Left renal pelvis (tissue), 4 donors: ENCODE measurements at regions not wholly inside any gene's neighbourhood (a gene's known extent, or its start where the extent isn't known, plus 50 kb on each side); places are given as distances from the start of the nearest gene placed in this dataset.
"Not testable (repeated sequence)": the region's sequence is repeated elsewhere in the genome, so short reads cannot be mapped to it uniquely, and the experiment has no call there.

ENCODE experiments used
- DNase-seq, 4 donors: peaks; one replicate each; pipeline ENCODE4 v3.0.0-alpha.2; 2013; ENCODE audit warnings: low read depth in 4 of 4, low spot score in 3 of 4

- DNase-seq, result not testable (repeated sequence)
Measured at GRCh38 chr1:146381196-146381595, 152.4 kb upstream of the NOTCH2NLA start.

DNA sequence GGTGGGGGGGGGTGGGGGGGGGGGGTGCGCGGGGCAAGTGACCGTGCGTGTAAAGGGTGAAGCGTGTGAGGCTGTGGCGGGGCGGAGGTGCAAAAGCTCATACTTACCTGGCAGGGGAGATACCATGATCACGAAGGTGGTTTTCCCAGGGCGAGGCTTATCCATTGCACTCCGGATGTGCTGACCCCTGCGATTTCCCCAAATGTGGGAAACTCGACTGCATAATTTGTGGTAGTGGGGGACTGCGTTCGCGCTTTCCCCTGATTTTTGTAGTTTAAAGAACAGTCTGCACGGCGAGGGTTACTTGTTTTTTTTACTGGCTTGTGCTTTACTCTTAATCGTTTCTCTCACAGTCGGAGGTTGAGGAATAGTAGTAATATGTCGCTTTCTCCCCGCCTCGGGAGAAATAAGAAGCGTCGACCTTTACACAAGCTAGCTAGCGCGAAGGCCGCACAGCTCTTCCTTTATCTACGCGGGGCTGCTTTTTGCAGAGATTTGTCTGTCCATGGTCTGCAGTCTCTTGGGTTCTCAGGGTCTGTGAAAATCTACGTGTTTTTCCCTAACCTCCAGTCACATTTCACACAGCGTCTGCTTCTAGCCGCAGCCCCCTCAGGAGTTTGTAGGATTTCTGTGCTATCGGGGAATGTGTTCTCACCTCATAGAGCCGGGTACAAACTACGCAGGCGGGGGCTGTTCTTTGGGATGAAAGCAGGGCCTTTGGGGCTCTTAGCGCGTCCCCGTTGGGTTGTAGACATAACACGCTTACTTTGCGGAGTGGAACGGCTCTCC, 148.1 kb upstream of the NOTCH2NLA start:
- peak; percentile 72 to 91 (median 79) for DNase-seq

- peak in 3 of 4 donors; percentile 41 to 51 (median 47) for DNase-seq
Measured at GRCh38 chr1:146376309-146376707, 147.5 kb upstream of the NOTCH2NLA start.

DNA sequence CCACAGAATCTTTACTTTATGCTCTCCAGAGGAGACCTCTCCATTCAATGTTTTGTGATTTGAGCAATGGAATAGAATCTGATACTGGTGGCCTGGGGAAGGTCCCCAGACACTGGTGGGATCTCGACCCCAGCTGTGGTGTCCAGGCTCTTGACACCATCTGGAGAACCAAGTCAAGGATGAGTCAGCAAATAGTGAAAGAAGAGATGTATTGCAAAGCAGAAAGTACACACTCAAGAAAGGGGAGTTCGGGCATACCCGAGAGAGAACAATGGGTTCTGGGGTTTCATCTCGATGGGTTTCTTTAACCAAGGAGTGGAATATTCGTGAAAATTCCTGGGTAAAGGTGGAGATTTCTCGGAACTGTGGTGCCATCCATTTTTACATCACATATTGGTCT, 146.3 kb upstream of the NOTCH2NLA start:
- not testable (repeated sequence) for DNase-seq

DNA sequence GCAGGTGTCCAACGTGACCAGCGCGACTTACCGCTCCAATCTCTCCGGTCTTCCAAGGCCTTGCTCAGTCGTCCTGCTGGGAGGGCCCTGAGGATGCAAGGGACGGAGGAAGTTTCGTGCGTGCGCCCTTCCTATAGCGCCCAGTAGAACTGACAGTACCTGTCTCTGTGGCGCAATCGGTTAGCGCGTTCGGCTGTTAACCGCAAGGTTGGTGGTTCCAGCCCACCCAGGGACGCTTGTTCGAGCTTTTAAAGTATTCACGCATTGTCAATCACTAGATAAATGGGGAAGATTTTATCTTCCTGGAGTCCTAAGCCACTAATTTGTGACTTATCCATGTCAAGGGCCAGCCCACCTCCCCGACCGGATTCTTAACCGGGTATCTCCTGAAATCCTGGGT, 141.1 kb upstream of the NOTCH2NLA start:
- peak in 1 of 4 donors; percentile 6 for DNase-seq

- DNase-seq, result not testable (repeated sequence)
Measured at GRCh38 chr1:146355373-146355772, 126.6 kb upstream of the NOTCH2NLA start.

DNA sequence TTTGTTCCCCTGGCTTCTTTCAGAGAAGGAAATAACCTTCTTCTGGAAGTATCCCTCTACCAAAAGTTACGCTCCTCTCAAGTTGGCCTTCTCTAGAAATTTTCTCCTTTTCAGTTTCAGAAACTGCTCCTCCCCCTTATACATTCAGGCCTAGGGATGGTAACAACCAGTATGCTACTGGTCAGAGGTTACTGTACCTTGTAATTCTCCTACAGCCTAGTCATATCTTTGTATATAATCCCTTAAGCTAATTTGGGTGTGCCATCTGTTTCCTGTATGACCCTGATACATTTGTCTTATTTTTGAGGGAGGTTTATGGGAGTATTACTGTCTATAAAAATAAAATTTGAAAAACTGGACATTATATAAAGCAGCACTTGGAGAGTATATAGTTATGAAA, 98.0 kb upstream of the NOTCH2NLA start:
- not testable (repeated sequence) for DNase-seq

DNA sequence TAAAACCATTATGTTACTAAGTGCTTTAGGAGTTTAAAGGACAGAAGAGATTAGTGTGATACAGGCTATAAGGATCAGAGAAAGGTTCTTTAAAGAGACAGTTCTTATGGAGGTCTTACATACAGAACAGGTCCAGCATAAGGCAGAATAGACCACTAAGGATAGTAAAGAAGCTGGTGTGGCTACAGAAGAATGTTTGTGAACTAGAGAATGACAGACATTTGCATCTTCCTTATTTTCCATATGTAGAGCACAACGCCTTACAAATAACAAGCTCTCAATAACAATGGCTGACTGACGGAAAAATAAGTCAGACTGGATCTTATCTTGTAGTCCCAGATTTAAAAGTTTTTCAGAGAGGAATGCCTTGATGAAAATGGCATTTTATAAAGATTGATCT, 95.6 kb upstream of the NOTCH2NLA start:
- not testable (repeated sequence) for DNase-seq

DNA sequence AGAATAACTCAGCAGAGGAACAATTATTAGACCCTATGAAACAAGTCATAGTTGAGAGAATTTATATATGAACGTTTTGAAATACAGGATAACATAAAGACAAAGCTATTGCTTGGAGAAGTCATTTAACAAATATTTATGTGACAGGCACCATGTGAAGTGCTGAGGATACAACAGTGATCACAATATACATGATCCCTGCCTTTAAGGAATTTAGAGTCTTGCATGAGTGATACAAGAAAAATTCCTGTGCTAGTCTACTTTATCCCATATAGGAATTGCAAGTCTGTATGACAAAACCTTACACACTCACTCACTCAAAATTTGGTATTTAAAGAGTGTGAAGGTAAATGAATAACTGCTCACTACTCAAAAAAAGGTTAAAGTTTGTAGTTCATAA, 94.5 kb upstream of the NOTCH2NLA start:
- DNase-seq, result not testable (repeated sequence)

- not testable (repeated sequence) for DNase-seq
Measured at GRCh38 chr1:146322893-146323292, 94.1 kb upstream of the NOTCH2NLA start.

- DNase-seq, result not testable (repeated sequence)
Measured at GRCh38 chr1:146318715-146319114, 89.9 kb upstream of the NOTCH2NLA start.

DNA sequence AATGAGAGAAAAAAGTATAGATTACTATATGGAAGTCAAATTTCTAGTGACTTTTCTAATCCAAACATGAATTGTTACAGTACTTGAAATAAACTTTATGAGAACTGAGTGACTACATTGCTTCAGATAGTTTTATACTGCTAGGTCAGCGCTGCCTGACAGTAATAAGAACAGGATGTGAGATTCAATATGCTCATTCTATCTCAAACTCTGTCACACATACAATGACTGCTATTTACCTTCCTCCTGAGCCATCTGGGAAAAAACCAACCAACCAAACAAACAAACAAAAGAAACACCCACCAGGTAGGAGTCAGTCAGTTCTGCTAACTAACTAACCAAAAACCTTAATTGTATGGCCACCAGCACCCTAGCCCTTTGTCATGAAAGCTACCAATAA, 89.0 kb upstream of the NOTCH2NLA start:
- not testable (repeated sequence) for DNase-seq

- DNase-seq, result not testable (repeated sequence)
Measured at GRCh38 chr1:146314449-146315246, 85.8 kb upstream of the NOTCH2NLA start.

GRCh38 chr1:146310579-146310978, 81.8 kb upstream of the NOTCH2NLA start:
- DNase-seq, result not testable (repeated sequence)

GRCh38 chr1:146309427-146309826, 80.6 kb upstream of the NOTCH2NLA start:
- DNase-seq, result not testable (repeated sequence)

DNA sequence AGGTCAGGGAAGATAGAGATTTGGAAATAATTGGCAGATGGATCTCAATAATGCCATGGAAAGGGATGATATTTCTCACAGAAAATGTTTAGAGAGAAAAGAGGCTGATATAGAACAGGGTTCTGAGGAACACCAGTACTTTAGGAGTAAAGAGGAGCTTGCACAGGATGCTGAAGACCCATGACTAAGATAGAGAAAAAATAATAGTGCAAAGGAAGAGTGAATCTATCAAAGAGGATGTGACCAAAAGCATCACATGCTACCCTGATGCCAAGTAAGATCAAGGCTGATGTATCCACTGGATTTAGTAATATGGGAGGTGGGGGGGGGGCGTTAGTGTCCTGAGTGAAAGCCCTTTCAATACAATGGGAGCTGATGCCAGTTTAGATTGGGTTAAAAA, 80.1 kb upstream of the NOTCH2NLA start:
- not testable (repeated sequence) for DNase-seq

GRCh38 chr1:146308152-146308551, 79.3 kb upstream of the NOTCH2NLA start:
- DNase-seq, result not testable (repeated sequence)

- DNase-seq, result not testable (repeated sequence)
Measured at GRCh38 chr1:146307632-146308031, 78.8 kb upstream of the NOTCH2NLA start.

GRCh38 chr1:146306651-146307050, 77.8 kb upstream of the NOTCH2NLA start:
- not testable (repeated sequence) for DNase-seq

- not testable (repeated sequence) for DNase-seq
Measured at GRCh38 chr1:146305442-146305841, 76.6 kb upstream of the NOTCH2NLA start.

DNA sequence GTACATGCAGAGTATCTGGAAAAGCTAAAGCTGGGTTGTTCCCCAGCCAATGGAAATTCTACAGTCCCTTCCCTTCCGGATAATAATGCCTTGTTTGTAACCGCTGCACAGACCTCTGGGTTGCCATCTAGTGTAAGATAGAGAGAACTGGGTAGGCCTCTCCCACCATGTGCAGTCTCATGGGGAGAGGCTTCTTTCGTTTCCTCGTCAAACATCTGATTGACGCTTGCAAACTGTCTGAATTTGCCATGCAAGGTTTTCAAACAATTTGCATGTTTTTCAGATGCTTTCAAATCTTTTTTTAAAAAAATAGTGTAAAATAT, 69.7 kb upstream of the NOTCH2NLA start:
- DNase-seq, result not testable (repeated sequence)
